Tibial artery (tissue), 4 donors: ENCODE measurements at regions not wholly inside any gene's neighbourhood (a gene's known extent, or its start where the extent isn't known, plus 50 kb on each side); places are given as distances from the start of the nearest gene placed in this dataset.

ENCODE experiments used
- DNase-seq, 2 donors: peaks; one replicate each; pipeline ENCODE4 v3.0.0-alpha.2; 2019
- H3K27ac ChIP-seq, 2 donors: fragments of 200-600 bp; sonication (generic) in 1 of 2; 1 replicate in 1 of 2; 2 replicates in 1 of 2; pipeline ENCODE4 v1.5.1; 2018 to 2019; ENCODE audit warnings: mild to moderate bottlenecking in 1 of 2
- H3K27me3 ChIP-seq, 2 donors: fragments of 200-600 bp; sonication (generic) in 1 of 2; one replicate each; pipeline versions ENCODE4 v1.5.1 to v1.6.0; 2016 to 2019
- H3K36me3 ChIP-seq, 3 donors: fragments of 200-600 bp; sonication (generic) in 2 of 3; one replicate each; pipeline ENCODE4 v1.5.1; 2016 to 2019; ENCODE audit warnings: mild to moderate bottlenecking in 2 of 3
- H3K4me1 ChIP-seq, 4 donors: fragments of 200-600 bp; sonication (generic) in 2 of 4; 1 replicate in 3 of 4; 2 replicates in 1 of 4; pipeline ENCODE4 v1.5.1; 2016 to 2019
- H3K4me3 ChIP-seq, 2 donors: fragments of 200-600 bp; sonication (generic) in 1 of 2; 1 replicate in 1 of 2; 2 replicates in 1 of 2; pipeline ENCODE4 v1.5.1; 2018 to 2019; ENCODE audit warnings: mild to moderate bottlenecking in 2 of 2
- H3K9me3 ChIP-seq, 3 donors: fragments of 200-600 bp; sonication (generic) in 1 of 3; one replicate each; pipeline ENCODE4 v1.5.1; 2016 to 2019
- intact Hi-C: fragments of 100-400 bp; cut with DNase I; formaldehyde crosslinking; loops from one replicate; pipeline ENCODE4 v1.15.0; 2023; ENCODE audit warnings: low total_unique reads
- TF ChIP-seq, protein P1 (sequence below), 2 experiments: fragments of 200-600 bp in 1 of 2; fragments of 450-650 bp in 1 of 2; IDR thresholded peaks; one replicate each; pipeline ENCODE4 v1.5.1; 2017 to 2019; ENCODE audit warnings: antibody characterized with exemption in 2 of 2, mild to moderate bottlenecking in 1 of 2, moderate library complexity in 1 of 2

DNA sequence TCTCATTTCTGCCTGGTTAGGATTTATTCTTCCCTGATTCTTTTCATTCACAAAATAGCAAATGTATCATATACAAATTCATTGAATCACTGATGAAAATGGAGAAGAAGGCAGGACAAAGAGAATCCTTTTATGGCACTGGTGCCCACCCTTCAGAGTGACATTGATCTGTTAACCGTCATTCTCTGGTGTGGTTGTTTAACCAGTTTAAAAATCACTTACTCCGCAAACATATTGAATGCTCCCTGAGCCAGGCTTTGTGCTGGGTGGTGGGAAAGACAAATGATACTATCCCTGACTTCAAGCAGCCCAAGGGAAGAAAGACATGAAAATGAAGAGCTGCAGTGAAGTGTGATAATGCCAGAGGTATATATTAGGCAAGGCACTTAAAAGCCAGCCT is 187.5 kb upstream of the SLC38A2 start:
- Histone ChIP-seq H3K4me3 (no peak overlapping the region), H3K4me1 (peaks cover 0 to 70% (median 35%) of the 10 kb centered on the region in 4 donors), H3K9me3 (peaks cover 0 to 7% (median 0%) of the 10 kb centered on the region in 3 donors), H3K36me3 (no peaks in the 10 kb centered on the region), H3K27ac (peak overlapping the region in 1 of 2 donors; percentile 58), H3K27me3 (no peaks in the 10 kb centered on the region)
- DNase-seq, result no peak
- TF ChIP-seq, protein P1, sequence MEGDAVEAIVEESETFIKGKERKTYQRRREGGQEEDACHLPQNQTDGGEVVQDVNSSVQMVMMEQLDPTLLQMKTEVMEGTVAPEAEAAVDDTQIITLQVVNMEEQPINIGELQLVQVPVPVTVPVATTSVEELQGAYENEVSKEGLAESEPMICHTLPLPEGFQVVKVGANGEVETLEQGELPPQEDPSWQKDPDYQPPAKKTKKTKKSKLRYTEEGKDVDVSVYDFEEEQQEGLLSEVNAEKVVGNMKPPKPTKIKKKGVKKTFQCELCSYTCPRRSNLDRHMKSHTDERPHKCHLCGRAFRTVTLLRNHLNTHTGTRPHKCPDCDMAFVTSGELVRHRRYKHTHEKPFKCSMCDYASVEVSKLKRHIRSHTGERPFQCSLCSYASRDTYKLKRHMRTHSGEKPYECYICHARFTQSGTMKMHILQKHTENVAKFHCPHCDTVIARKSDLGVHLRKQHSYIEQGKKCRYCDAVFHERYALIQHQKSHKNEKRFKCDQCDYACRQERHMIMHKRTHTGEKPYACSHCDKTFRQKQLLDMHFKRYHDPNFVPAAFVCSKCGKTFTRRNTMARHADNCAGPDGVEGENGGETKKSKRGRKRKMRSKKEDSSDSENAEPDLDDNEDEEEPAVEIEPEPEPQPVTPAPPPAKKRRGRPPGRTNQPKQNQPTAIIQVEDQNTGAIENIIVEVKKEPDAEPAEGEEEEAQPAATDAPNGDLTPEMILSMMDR (IDR thresholded peaks at IDR 0.05), result no peak
- intact Hi-C loops, result no loop called here

GRCh38 chr12:46559311-46559710 is 186.7 kb upstream of the SLC38A2 start:
- H3K4me3 ChIP-seq, result no peak overlapping the region
- TF ChIP-seq, protein P1 (IDR thresholded peaks at IDR 0.05), result no peak
- no peaks in the 10 kb centered on the region for H3K9me3 ChIP-seq
- no peaks in the 10 kb centered on the region for H3K27me3 ChIP-seq
- no peak for DNase-seq
- peaks cover 0 to 78% (median 42%) of the 10 kb centered on the region in 4 donors for H3K4me1 ChIP-seq
- H3K27ac ChIP-seq, result peak overlapping the region; percentile 45 to 58
- intact Hi-C loops, result no loop called here
- H3K36me3 ChIP-seq, result no peaks in the 10 kb centered on the region

GRCh38 chr12:46558677-46559076 is 186.1 kb upstream of the SLC38A2 start:
- TF ChIP-seq, protein P1 (IDR thresholded peaks at IDR 0.05), result no peak
- H3K4me3 ChIP-seq, result no peak overlapping the region
- no peaks in the 10 kb centered on the region for H3K9me3 ChIP-seq
- H3K36me3 ChIP-seq, result no peaks in the 10 kb centered on the region
- peaks cover 0 to 84% (median 45%) of the 10 kb centered on the region in 4 donors for H3K4me1 ChIP-seq
- intact Hi-C loops, result no loop called here
- no peak for DNase-seq
- H3K27ac ChIP-seq, result peak overlapping the region; percentile 45 to 58
- no peaks in the 10 kb centered on the region for H3K27me3 ChIP-seq

GRCh38 chr12:46557539-46558373 is 185.2 kb upstream of the SLC38A2 start:
- Histone ChIP-seq H3K9me3 (no peaks in the 10 kb centered on the region), H3K27me3 (no peaks in the 10 kb centered on the region), H3K4me1 (peaks cover 0 to 89% (median 49%) of the 10 kb centered on the region in 4 donors), H3K36me3 (no peaks in the 10 kb centered on the region), H3K4me3 (no peak overlapping the region), H3K27ac (peak overlapping the region; percentile 45 to 58)
- intact Hi-C loops, result no loop called here
- no peak for DNase-seq
- TF ChIP-seq, protein P1 (IDR thresholded peaks at IDR 0.05), result no peak

DNA sequence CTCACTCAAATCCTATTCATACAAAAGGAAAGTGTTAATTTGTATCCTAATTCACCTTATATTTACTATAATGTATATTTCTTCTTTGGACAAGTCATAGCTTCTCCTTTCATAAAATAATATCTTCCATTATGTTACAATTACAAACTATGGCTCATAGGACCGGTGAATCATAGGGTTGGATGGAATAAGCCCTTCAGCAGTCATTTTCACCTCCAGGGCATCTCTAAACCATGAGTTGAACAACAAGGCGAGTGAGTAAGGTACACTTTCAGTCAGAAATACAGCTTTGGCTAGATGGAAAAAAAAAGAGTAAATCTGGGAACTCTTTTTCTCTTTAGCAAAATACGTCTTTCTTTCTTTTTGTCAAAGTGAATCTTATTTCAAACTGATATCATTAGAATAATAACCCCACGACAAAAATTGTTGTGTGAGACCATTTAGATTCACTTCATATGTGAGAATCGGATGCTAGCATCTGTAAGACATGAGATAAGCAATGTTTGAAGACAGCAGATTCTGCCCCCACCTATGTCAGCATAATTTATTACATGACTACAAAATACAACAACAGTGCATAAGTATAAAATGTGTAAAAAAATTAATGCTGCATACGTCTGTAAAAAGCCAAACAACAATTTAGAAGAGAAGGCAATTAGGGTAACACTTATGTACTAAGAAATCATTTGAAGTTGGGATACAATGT is 184.4 kb upstream of the SLC38A2 start:
- no peaks in the 10 kb centered on the region for H3K9me3 ChIP-seq
- H3K4me1 ChIP-seq, result peaks cover 0 to 81% (median 44%) of the 10 kb centered on the region in 4 donors
- no peak overlapping the region for H3K4me3 ChIP-seq
- no peaks in the 10 kb centered on the region for H3K27me3 ChIP-seq
- TF ChIP-seq, protein P1 (IDR thresholded peaks at IDR 0.05), result no peak
- no peak for DNase-seq
- intact Hi-C loops, result no loop called here
- H3K27ac ChIP-seq, result peak overlapping the region; percentile 3 to 56
- no peaks in the 10 kb centered on the region for H3K36me3 ChIP-seq
